GM12873 (cell line): ENCODE measurements at regions not wholly inside any gene's neighbourhood (a gene's known extent, or its start where the extent isn't known, plus 50 kb on each side); places are given as distances from the start of the nearest gene placed in this dataset.

Experiments used
- TF ChIP-seq, protein P1 (sequence below): IDR thresholded peaks from 2 replicates; pipeline ENCODE4 v1.5.1; 2012; ENCODE audit warnings: low read depth, mild to moderate bottlenecking, moderate library complexity, low read length, control low read depth; ENCODE audit not compliant: insufficient read depth; ENCODE audit errors: missing control alignments

GRCh38 chr13:89287381-89287780 is 1616.2 kb downstream of the SLITRK5 start:
- TF ChIP-seq, protein P1, sequence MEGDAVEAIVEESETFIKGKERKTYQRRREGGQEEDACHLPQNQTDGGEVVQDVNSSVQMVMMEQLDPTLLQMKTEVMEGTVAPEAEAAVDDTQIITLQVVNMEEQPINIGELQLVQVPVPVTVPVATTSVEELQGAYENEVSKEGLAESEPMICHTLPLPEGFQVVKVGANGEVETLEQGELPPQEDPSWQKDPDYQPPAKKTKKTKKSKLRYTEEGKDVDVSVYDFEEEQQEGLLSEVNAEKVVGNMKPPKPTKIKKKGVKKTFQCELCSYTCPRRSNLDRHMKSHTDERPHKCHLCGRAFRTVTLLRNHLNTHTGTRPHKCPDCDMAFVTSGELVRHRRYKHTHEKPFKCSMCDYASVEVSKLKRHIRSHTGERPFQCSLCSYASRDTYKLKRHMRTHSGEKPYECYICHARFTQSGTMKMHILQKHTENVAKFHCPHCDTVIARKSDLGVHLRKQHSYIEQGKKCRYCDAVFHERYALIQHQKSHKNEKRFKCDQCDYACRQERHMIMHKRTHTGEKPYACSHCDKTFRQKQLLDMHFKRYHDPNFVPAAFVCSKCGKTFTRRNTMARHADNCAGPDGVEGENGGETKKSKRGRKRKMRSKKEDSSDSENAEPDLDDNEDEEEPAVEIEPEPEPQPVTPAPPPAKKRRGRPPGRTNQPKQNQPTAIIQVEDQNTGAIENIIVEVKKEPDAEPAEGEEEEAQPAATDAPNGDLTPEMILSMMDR: no peak

GRCh38 chr13:89294115-89294867 is 1623.1 kb downstream of the SLITRK5 start:
- TF ChIP-seq, protein P1: no peak

- TF ChIP-seq, protein P1: no peak
Measured at GRCh38 chr13:89307278-89307677, 1636.1 kb downstream of the SLITRK5 start.

DNA sequence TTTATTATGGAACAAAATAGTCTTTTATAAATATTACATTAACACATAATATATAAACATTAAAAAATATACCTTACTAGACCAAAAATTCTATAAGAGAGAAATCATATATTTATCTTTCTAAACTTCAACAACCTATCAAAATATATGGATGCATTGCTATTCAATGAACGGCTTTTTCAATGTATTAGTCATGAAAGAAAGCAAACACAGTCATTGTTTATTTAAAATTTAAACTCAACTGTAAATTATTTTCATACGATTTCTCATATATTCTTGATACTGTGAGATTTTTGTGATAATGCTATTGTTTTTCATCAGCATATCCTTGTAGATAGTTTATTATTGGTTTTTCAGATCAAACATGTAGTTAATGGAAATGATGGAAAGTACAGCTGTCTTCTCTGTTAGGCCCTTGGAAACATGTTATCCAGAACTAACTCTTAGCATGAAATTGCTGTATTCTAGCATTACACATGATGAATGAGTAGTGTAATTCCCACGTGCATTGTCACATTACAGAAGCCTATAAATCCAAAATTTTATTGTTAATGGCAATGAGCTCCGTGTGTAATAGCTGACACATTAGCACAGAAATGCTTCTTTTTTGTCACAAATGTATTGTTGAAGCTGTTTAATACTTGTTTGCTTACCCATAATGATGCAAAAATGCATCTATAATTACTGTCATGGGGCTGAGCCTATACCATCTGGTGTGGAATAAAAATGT is 1639.9 kb downstream of the SLITRK5 start:
- TF ChIP-seq, protein P1: no peak

DNA sequence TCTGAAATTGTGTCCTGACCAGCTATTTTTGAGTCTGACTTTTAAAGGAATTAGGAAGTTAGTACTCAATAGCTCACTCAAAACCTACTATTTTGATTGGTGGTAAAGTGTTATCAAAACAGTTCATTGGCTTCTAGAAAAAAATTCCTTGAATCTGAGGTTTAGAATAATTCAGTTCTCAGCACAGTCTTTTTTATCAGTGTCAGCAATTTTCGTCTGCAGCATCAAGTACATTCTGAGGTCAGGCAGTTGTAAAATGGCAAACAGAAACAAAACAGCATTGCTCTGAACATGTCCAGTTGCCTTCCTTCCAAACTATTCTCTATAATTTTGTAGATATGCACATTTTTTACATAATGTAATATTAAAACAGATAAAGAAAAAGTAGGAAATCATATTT is 1644.1 kb downstream of the SLITRK5 start:
- TF ChIP-seq, protein P1: no peak

GRCh38 chr13:89322466-89322865 is 1651.3 kb downstream of the SLITRK5 start:
- TF ChIP-seq, protein P1: no peak

GRCh38 chr13:89324582-89324981 is 1653.4 kb downstream of the SLITRK5 start:
- TF ChIP-seq, protein P1: no peak
